22Rv1 (cell line): ENCODE measurements at regions not wholly inside any gene's neighbourhood (a gene's known extent, or its start where the extent isn't known, plus 50 kb on each side); places are given as distances from the start of the nearest gene placed in this dataset.

Experiments used
- ZFX ChIP-seq: fragments of 450-650 bp; IDR thresholded peaks from 2 replicates; pipeline ENCODE4 v1.6.1; 2017; ENCODE audit warnings: antibody characterized with exemption, borderline replicate concordance
- TF ChIP-seq, protein P1 (sequence below): fragments of 450-650 bp; IDR thresholded peaks from 2 replicates; pipeline ENCODE4 v1.5.1; 2017; ENCODE audit warnings: mild to moderate bottlenecking

DNA sequence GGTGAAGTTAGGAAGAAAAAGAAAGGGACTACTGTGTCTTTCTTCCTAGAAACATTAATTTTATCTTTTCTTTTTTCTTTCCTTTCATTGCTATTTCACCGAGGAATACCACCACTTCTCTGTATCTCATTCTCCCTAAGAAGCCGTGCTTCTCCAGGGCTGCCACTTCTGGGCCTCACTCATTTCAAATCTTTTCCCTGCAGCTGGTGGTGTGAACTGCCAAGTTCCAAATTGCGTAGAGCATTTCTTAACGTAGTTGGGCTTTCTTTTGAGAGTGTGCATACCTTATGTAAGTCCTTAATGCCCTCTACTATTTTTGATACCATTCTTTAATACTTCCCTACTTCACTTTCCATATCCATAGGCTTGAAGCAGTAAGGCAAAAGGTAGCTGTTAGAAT lies 66.7 kb upstream of the CYP1B1 start:
- no peak for TF ChIP-seq ZFX
- TF ChIP-seq, protein P1, sequence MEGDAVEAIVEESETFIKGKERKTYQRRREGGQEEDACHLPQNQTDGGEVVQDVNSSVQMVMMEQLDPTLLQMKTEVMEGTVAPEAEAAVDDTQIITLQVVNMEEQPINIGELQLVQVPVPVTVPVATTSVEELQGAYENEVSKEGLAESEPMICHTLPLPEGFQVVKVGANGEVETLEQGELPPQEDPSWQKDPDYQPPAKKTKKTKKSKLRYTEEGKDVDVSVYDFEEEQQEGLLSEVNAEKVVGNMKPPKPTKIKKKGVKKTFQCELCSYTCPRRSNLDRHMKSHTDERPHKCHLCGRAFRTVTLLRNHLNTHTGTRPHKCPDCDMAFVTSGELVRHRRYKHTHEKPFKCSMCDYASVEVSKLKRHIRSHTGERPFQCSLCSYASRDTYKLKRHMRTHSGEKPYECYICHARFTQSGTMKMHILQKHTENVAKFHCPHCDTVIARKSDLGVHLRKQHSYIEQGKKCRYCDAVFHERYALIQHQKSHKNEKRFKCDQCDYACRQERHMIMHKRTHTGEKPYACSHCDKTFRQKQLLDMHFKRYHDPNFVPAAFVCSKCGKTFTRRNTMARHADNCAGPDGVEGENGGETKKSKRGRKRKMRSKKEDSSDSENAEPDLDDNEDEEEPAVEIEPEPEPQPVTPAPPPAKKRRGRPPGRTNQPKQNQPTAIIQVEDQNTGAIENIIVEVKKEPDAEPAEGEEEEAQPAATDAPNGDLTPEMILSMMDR, result no peak
